Peyer's patch (tissue), 4 donors: ENCODE measurements at regions not wholly inside any gene's neighbourhood (a gene's known extent, or its start where the extent isn't known, plus 50 kb on each side); places are given as distances from the start of the nearest gene placed in this dataset.
"Not testable (repeated sequence)": the region's sequence is repeated elsewhere in the genome, so short reads cannot be mapped to it uniquely, and the experiment has no call there.

ENCODE experiments used
- DNase-seq, 3 donors: peaks; one replicate each; pipeline ENCODE4 v3.0.0-alpha.2; 2017 to 2019
- H3K27ac ChIP-seq, 4 donors: fragments of 200-600 bp; sonication (generic); one replicate each; pipeline ENCODE4 v1.5.1; 2016 to 2019
- H3K27me3 ChIP-seq, 2 donors: fragments of 200-600 bp; sonication (generic); one replicate each; pipeline ENCODE4 v1.5.1; 2019
- H3K36me3 ChIP-seq, 3 donors: fragments of 200-600 bp; sonication (generic); one replicate each; pipeline ENCODE4 v1.5.1; 2016 to 2019
- H3K4me1 ChIP-seq, 4 donors: fragments of 200-600 bp; sonication (generic); one replicate each; pipeline ENCODE4 v1.5.1; 2016 to 2019
- H3K4me3 ChIP-seq, 4 donors: fragments of 200-600 bp; sonication (generic); 1 replicate in 3 of 4; 2 replicates in 1 of 4; pipeline ENCODE4 v1.5.1; 2016 to 2019; ENCODE audit warnings: mild to moderate bottlenecking in 1 of 4
- H3K9me3 ChIP-seq, 4 donors: fragments of 200-600 bp; sonication (generic); one replicate each; pipeline ENCODE4 v1.5.1; 2016 to 2019; ENCODE audit warnings: mild to moderate bottlenecking in 1 of 4
- POLR2A ChIP-seq, 2 donors: fragments of 450-650 bp; IDR thresholded peaks; one replicate each; pipeline ENCODE4 v1.5.1; 2017; ENCODE audit warnings: antibody characterized with exemption in 2 of 2, mild to moderate bottlenecking in 2 of 2, moderate library complexity in 2 of 2
- TF ChIP-seq, protein P1 (sequence below), 6 experiments: fragments of 450-650 bp in 4 of 6; fragments of 200-600 bp in 2 of 6; sonication (generic) in 1 of 6; IDR thresholded peaks; one replicate each; pipeline ENCODE4 v1.5.1; 2017 to 2019; ENCODE audit warnings: antibody characterized with exemption in 6 of 6, mild to moderate bottlenecking in 3 of 6, moderate library complexity in 1 of 6

DNA sequence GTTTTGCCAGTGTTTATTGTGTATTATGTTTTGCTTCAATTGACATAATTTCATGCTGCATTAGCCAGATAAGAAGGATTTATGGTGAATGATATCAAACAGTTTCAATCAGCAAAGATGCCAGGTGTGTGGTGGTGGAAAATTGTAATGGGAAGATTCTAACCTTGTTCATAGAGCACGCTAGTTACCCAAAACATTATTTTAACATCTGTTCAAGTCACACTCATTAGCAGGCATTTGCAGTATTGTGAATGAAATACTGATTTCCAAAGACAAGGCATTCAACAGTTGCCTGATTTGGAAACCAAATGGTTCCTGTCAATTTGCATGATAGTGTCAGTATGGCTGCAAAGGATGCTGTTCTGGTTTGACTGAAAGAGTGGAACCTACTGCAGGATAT, 129.7 kb downstream of the EPC1 start:
- TF ChIP-seq POLR2A (IDR thresholded peaks at IDR 0.05): no peak
- TF ChIP-seq, protein P1, sequence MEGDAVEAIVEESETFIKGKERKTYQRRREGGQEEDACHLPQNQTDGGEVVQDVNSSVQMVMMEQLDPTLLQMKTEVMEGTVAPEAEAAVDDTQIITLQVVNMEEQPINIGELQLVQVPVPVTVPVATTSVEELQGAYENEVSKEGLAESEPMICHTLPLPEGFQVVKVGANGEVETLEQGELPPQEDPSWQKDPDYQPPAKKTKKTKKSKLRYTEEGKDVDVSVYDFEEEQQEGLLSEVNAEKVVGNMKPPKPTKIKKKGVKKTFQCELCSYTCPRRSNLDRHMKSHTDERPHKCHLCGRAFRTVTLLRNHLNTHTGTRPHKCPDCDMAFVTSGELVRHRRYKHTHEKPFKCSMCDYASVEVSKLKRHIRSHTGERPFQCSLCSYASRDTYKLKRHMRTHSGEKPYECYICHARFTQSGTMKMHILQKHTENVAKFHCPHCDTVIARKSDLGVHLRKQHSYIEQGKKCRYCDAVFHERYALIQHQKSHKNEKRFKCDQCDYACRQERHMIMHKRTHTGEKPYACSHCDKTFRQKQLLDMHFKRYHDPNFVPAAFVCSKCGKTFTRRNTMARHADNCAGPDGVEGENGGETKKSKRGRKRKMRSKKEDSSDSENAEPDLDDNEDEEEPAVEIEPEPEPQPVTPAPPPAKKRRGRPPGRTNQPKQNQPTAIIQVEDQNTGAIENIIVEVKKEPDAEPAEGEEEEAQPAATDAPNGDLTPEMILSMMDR (IDR thresholded peaks at IDR 0.05): no peak
- H3K27ac ChIP-seq: no peak overlapping the region
- H3K9me3 ChIP-seq: peaks cover 0 to 15% (median 2%) of the 10 kb centered on the region in 4 donors
- no peak overlapping the region for H3K4me3 ChIP-seq
- no peak for DNase-seq
- no peaks in the 10 kb centered on the region for H3K4me1 ChIP-seq
- H3K27me3 ChIP-seq: no peaks in the 10 kb centered on the region
- no peaks in the 10 kb centered on the region for H3K36me3 ChIP-seq

DNA sequence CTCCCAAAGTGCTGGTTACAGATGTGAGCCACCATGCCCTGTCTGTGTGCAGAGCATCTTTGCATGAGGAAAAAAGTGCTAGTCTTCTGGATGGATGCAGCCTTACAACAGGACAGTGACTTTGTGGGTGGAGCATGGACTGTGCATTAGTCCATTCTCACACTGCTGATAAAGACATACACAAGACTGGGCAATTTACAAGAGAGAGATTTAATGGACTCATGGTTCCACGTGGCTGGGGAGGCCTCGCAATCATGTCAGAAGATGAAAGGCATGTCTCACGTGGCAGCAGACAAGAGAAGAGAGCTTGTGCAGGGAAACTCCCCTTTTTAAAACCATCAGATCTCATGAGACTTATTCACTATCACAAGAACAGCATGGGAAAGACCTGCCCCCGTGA, 133.1 kb downstream of the EPC1 start:
- not testable (repeated sequence) for H3K36me3 ChIP-seq, H3K4me1 ChIP-seq, H3K27me3 ChIP-seq, DNase-seq, H3K27ac ChIP-seq, H3K4me3 ChIP-seq, H3K9me3 ChIP-seq

DNA sequence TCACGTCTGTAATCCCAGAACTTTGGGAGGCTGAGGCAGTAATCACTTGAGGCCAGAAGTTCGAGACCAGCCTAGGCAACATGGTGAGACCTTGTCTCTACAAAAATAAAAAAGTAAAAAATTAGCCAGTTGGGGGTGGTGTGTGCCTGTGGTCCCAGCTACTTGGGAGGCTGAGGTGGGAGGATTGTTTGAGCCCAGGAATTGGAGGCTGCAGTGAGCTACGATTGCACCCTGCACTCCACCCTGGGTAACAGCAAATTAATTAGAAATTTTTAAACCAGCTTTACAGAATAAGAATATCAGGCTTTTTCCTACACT, 136.0 kb downstream of the EPC1 start:
- no peak overlapping the region for H3K27ac ChIP-seq
- no peaks in the 10 kb centered on the region for H3K4me1 ChIP-seq
- TF ChIP-seq POLR2A (IDR thresholded peaks at IDR 0.05): no peak
- TF ChIP-seq, protein P1 (IDR thresholded peaks at IDR 0.05): no peak
- no peak overlapping the region for H3K4me3 ChIP-seq
- H3K9me3 ChIP-seq: no peaks in the 10 kb centered on the region
- no peak for DNase-seq
- no peaks in the 10 kb centered on the region for H3K36me3 ChIP-seq
- no peaks in the 10 kb centered on the region for H3K27me3 ChIP-seq

DNA sequence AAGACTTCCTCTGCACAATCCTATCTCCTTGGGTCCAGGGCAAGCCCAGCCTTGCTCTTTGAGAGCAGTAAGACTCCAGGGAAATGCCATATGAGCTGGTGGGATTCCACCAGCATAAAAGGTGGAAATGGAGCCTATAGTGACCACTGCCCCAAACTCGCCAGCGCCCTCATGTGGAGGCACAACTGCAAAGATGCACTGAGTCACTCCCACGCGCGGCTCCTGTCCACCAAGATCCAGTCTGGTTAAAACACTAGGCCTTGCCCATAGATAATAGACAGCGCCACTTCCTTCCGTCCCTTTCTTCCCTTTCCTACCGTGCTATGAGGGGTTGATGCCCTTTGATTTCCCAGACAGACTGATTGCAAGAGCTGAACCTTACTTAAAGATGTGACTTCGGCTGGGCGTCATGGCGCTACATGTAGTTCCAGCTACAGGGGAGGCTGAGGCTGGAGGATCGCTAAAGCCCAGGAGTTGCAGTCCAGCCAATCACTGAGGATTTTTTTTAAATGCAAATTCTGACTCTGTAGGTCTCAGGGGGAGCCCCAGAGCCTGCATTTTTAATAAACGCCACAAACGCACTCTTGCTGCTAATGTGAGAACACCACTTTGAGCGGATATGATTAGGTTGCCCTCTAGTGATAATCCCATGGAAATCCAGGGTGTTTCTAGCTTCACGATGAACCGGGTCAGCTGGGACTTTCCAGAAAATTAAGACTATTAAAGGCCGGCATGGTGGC, 136.5 kb downstream of the EPC1 start:
- Histone ChIP-seq H3K9me3 (no peaks in the 10 kb centered on the region), H3K27ac (no peak overlapping the region), H3K36me3 (no peaks in the 10 kb centered on the region), H3K4me3 (no peak overlapping the region), H3K27me3 (no peaks in the 10 kb centered on the region), H3K4me1 (no peaks in the 10 kb centered on the region)
- peak in 1 of 3 donors; percentile 46 for DNase-seq
- TF ChIP-seq, protein P1 (IDR thresholded peaks at IDR 0.05): peak in 3 of 6 experiments; percentile 49 to 56 (median 54)
- no peak for TF ChIP-seq POLR2A (IDR thresholded peaks at IDR 0.05)

DNA sequence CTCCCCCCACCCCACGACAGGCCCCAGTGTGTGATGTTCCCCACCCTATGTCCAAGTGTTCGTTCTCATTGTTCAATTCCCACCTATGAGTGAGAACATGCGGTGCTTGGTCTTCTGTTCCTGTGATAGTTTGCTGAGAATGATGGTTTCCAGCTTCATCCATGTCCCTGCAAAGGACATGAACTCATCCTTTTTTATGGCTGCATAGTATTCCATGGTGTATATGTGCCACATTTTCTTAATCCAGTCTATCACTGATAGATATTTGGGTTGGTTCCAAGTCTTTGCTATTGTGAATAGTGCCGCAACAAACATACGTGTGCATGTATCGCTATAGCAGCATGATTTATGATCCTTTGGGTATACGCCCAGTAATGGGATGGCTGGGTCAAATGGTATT, 139.0 kb downstream of the EPC1 start:
- not testable (repeated sequence) for H3K4me1 ChIP-seq, H3K36me3 ChIP-seq, H3K9me3 ChIP-seq, H3K27me3 ChIP-seq, H3K4me3 ChIP-seq, DNase-seq, H3K27ac ChIP-seq

DNA sequence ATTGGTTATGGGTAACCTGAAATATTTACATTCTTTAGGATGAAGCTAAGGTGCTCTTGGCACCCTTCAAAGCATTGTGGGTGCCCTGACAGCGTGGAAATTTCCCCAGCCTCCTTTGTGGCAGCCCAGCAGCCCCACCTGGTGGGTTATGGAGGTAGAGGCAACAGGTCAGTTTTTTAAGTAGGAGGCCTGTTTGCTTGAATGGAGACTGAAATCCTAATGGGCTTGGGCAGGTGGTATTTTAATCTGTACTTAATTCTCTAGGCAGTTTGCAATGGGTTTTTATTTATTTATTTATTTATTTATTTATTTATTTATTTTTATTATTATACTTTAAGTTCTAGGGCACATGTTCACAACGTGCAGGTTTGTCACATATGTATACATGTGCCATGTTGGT, 139.4 kb downstream of the EPC1 start:
- H3K36me3 ChIP-seq: no peaks in the 10 kb centered on the region
- no peaks in the 10 kb centered on the region for H3K4me1 ChIP-seq
- TF ChIP-seq, protein P1 (IDR thresholded peaks at IDR 0.05): peak in 5 of 6 experiments; percentile 18 to 74 (median 64)
- no peak for TF ChIP-seq POLR2A (IDR thresholded peaks at IDR 0.05)
- peak in 2 of 3 donors; percentile 66 to 78 for DNase-seq
- no peak overlapping the region for H3K4me3 ChIP-seq
- no peaks in the 10 kb centered on the region for H3K9me3 ChIP-seq
- no peaks in the 10 kb centered on the region for H3K27me3 ChIP-seq
- H3K27ac ChIP-seq: no peak overlapping the region

DNA sequence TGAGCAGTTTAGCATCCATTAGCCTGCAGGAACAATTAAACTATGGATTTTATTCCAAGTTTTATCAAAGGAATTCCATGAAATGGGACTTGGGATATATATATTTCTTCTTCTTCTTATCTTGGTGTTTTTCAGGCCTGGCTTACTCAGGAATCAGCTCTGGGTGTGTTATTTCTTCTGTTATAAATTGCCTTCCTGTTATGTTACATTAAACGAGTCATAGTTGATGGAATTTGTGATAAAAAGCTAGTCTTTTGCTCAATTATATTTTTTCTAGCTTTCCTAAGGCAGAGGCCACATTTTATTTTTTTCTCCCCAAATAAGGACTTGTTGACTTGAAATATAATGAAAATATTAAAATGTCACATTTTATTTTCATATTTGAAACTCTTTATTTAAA, 141.3 kb downstream of the EPC1 start:
- H3K36me3 ChIP-seq: no peaks in the 10 kb centered on the region
- no peak overlapping the region for H3K27ac ChIP-seq
- no peak for TF ChIP-seq POLR2A (IDR thresholded peaks at IDR 0.05)
- TF ChIP-seq, protein P1 (IDR thresholded peaks at IDR 0.05): no peak
- no peaks in the 10 kb centered on the region for H3K4me1 ChIP-seq
- no peak for DNase-seq
- no peaks in the 10 kb centered on the region for H3K27me3 ChIP-seq
- H3K4me3 ChIP-seq: no peak overlapping the region
- H3K9me3 ChIP-seq: no peaks in the 10 kb centered on the region
